Right lobe of liver (tissue), 6 donors: ENCODE measurements at regions not wholly inside any gene's neighbourhood (a gene's known extent, or its start where the extent isn't known, plus 50 kb on each side); places are given as distances from the start of the nearest gene placed in this dataset.

Source experiments
- ATAC-seq, 4 donors: fragments of 200-7000 bp; cut with Tn5 transposase; one replicate each; pipeline ENCODE4 v1.9.1; 2020; ENCODE audit warnings: mild to moderate bottlenecking in 4 of 4, moderate library complexity in 4 of 4
- DNase-seq, 3 donors: peaks; one replicate each; pipeline ENCODE4 v3.0.0-alpha.2; 2020
- H3K27ac ChIP-seq, 3 donors: fragments of 200-600 bp; one replicate each; pipeline ENCODE4 v1.8.0; 2022
- H3K27me3 ChIP-seq, 2 donors: fragments of 200-600 bp; one replicate each; pipeline ENCODE4 v1.8.0; 2022
- H3K36me3 ChIP-seq, 4 donors: fragments of 200-600 bp; sonication (generic) in 1 of 4; one replicate each; pipeline versions ENCODE4 v1.5.1 to v1.8.0; 2017 to 2022; ENCODE audit warnings: control low read depth in 1 of 4
- H3K4me1 ChIP-seq, 4 donors: fragments of 200-600 bp; sonication (generic) in 1 of 4; one replicate each; pipeline versions ENCODE4 v1.5.1 to v1.8.0; 2017 to 2022; ENCODE audit warnings: control low read depth in 1 of 4
- H3K4me3 ChIP-seq, 3 donors: fragments of 200-600 bp; one replicate each; pipeline ENCODE4 v1.8.0; 2022
- H3K9me3 ChIP-seq, 4 donors: fragments of 200-600 bp; sonication (generic) in 1 of 4; one replicate each; pipeline versions ENCODE4 v1.5.1 to v1.8.0; 2017 to 2022; ENCODE audit warnings: control low read depth in 1 of 4
- CTCF ChIP-seq, 4 donors: fragments of 200-600 bp in 3 of 4; fragments of 450-650 bp in 1 of 4; IDR thresholded peaks; one replicate each; pipeline versions ENCODE4 v1.5.1 to v1.8.0; 2016 to 2022; ENCODE audit warnings: antibody characterized with exemption in 4 of 4, mild to moderate bottlenecking in 2 of 4
- POLR2A ChIP-seq: fragments of 450-650 bp; IDR thresholded peaks from one replicate; pipeline ENCODE4 v1.6.1; 2017; ENCODE audit warnings: antibody characterized with exemption, mild to moderate bottlenecking
- WGBS: methylation state at CpG from one replicate; pipeline ENCODE4 v1.1.6; 2018; ENCODE audit warnings: low coverage, low lambda C conversion rate; ENCODE audit not compliant: insufficient coverage; ENCODE audit errors: missing lambda C conversion rate; 5-methylcytosine and 5-hydroxymethylcytosine counted together
- intact Hi-C, 2 donors: fragments of 100-400 bp; cut with DNase I; formaldehyde crosslinking; loops; one replicate each; pipeline versions ENCODE4 v1.11.2 to v1.14.1; 2022
- donor health status: DM: no; HTN: yes; CAD: no.
- donor health status: DM: no; HTN: no; CAD: no.
- donor health status: DM: no; HTN: no; CAD: no.
- donor health status: DM: no; HTN: yes; CAD: no.
- donor health status: DM: no; HTN: yes; CAD: no.

- Histone ChIP-seq H3K4me1 (no peaks in the 10 kb centered on the region), H3K9me3 (no peaks in the 10 kb centered on the region), H3K4me3 (no peak overlapping the region), H3K27me3 (no peaks in the 10 kb centered on the region), H3K36me3 (no peaks in the 10 kb centered on the region), H3K27ac (no peak overlapping the region)
- 83% methylated on average over 6 of the region's 6 CpGs for WGBS
- ATAC-seq = no peak
- intact Hi-C loops = no loop called here
- TF ChIP-seq POLR2A (no peak), CTCF (IDR thresholded peaks at IDR 0.05) (no peak)
- no peak for DNase-seq
Measured at GRCh38 chr4:154143720-154144119, 347.9 kb downstream of the DCHS2 start.

GRCh38 chr4:154142664-154143063 is 348.9 kb downstream of the DCHS2 start:
- intact Hi-C loops = no loop called here
- ATAC-seq = no peak

GRCh38 chr4:154140869-154141268 is 350.7 kb downstream of the DCHS2 start:
- DNase-seq = no peak
- no peak for ATAC-seq
- Histone ChIP-seq H3K9me3 (no peaks in the 10 kb centered on the region), H3K27ac (no peak overlapping the region), H3K27me3 (no peaks in the 10 kb centered on the region), H3K4me3 (no peak overlapping the region), H3K4me1 (no peaks in the 10 kb centered on the region), H3K36me3 (no peaks in the 10 kb centered on the region)
- WGBS = 65% methylated on average over 3 of the region's 3 CpGs
- intact Hi-C loops = no loop called here
- no peak for TF ChIP-seq POLR2A
- TF ChIP-seq CTCF (IDR thresholded peaks at IDR 0.05) = no peak

More at GRCh38 chr4:154142664-154143063, 348.9 kb downstream of the DCHS2 start:
- Histone ChIP-seq H3K36me3 (no peaks in the 10 kb centered on the region), H3K9me3 (no peaks in the 10 kb centered on the region), H3K27ac (no peak overlapping the region), H3K27me3 (no peaks in the 10 kb centered on the region), H3K4me3 (no peak overlapping the region), H3K4me1 (no peaks in the 10 kb centered on the region)
- DNase-seq = no peak
- 50% methylated on average over 1 of the region's 2 CpGs for WGBS
- TF ChIP-seq POLR2A (no peak), CTCF (IDR thresholded peaks at IDR 0.05) (no peak)

- ATAC-seq (no peak), DNase-seq (no peak)
- no peak for TF ChIP-seq POLR2A
- TF ChIP-seq CTCF (IDR thresholded peaks at IDR 0.05) = no peak
- intact Hi-C loops = no loop called here
- no peak overlapping the region for H3K4me3 ChIP-seq
- H3K36me3 ChIP-seq = no peaks in the 10 kb centered on the region
- no peaks in the 10 kb centered on the region for H3K9me3 ChIP-seq
- H3K27me3 ChIP-seq = no peaks in the 10 kb centered on the region
- 15% methylated on average over 2 of the region's 3 CpGs for WGBS
- no peaks in the 10 kb centered on the region for H3K4me1 ChIP-seq
- no peak overlapping the region for H3K27ac ChIP-seq
Measured at GRCh38 chr4:154137320-154137905, 348.5 kb upstream of the SFRP2 start.

GRCh38 chr4:154135576-154135975 is 346.7 kb upstream of the SFRP2 start:
- Histone ChIP-seq H3K36me3 (no peaks in the 10 kb centered on the region), H3K4me3 (no peak overlapping the region), H3K9me3 (no peaks in the 10 kb centered on the region), H3K27me3 (no peaks in the 10 kb centered on the region), H3K4me1 (no peaks in the 10 kb centered on the region), H3K27ac (no peak overlapping the region)
- intact Hi-C loops = no loop called here
- ATAC-seq (no peak), DNase-seq (no peak)
- TF ChIP-seq POLR2A = no peak
- TF ChIP-seq CTCF (IDR thresholded peaks at IDR 0.05) = no peak
- 82% methylated on average over 13 of the region's 18 CpGs for WGBS
